GM21360 (cell line): ENCODE measurements at regions not wholly inside any gene's neighbourhood (a gene's known extent, or its start where the extent isn't known, plus 50 kb on each side); places are given as distances from the start of the nearest gene placed in this dataset.

Experiments
- ATAC-seq: cut with Tn5 transposase; IDR thresholded peaks from one replicate; pipeline ENCODE4 v1.9.1; 2021; ENCODE audit warnings: mild to moderate bottlenecking, moderate library complexity; ENCODE audit not compliant: unreplicated experiment

DNA sequence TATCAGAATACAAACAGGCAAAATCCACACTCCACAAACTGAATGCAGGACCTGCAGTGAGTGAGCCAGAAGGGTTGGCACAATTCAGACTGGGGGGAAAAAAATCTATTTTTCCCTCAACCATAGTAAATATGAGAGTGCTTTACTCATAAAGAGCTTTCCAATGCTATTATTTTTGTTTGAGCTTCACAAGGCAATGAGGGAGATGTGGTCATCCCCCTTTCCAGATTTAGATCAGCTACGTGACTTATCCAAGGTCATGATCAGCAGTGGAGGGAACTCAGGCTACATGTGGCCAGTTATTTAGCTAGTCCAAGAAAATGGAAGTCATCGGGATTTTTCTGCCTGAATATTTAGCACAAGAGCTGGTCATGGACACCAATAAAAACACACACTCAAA lies 120.4 kb upstream of the KLF7 start:
- ATAC-seq, result peak; percentile 32

DNA sequence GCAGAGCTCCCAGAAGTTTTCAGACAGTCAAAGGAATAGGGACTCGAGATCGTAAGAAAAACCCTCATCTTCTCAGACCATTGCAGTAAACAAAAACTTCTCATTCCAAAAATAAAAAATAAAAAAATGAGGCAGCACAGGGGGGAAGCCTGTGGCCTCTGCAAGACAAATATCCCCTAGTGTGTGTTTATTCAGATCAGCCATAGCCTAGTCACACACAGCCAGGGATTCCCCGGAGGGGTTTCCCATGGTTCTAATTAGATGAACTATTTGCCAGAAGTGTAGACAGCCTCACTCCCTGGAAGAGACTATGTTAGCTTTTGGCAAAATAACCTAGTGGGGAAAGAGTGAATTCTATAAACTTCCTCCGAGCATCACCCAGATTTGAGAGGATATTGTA lies 122.9 kb upstream of the KLF7 start:
- no peak for ATAC-seq

DNA sequence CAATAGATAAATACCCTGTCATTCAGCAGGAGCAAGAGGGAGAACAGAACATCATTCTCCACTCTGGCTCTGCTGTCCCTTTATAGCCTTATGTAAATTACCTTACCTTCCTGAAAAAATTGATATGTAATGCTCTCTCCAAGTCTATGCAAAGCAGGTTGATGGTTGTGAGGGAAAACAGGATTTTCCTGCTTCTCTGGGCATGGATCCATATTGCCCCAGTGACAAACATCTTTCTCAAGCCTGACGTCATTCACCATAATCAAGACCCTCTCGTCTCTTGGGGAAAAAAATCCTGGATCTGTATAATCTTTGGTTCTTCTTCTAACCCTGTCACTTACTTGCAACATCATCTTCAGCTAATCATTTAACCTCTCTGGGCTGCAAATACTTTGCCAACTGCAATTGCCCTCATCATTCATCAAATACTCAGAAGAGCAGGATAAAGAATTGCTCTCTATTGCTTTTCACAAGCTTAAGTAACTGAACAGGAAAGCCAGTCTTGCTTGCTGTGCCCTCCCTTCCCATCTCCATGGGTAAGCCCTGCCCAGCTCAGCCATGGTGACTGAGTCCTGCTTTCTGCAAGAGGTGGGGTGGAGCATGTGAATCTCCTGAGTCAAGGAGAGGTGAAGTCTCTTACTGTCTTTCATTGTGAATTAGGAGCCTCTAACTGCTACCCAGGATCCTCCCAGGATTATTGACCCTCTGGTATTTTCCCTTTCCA lies 123.7 kb upstream of the KLF7 start:
- no peak for ATAC-seq

DNA sequence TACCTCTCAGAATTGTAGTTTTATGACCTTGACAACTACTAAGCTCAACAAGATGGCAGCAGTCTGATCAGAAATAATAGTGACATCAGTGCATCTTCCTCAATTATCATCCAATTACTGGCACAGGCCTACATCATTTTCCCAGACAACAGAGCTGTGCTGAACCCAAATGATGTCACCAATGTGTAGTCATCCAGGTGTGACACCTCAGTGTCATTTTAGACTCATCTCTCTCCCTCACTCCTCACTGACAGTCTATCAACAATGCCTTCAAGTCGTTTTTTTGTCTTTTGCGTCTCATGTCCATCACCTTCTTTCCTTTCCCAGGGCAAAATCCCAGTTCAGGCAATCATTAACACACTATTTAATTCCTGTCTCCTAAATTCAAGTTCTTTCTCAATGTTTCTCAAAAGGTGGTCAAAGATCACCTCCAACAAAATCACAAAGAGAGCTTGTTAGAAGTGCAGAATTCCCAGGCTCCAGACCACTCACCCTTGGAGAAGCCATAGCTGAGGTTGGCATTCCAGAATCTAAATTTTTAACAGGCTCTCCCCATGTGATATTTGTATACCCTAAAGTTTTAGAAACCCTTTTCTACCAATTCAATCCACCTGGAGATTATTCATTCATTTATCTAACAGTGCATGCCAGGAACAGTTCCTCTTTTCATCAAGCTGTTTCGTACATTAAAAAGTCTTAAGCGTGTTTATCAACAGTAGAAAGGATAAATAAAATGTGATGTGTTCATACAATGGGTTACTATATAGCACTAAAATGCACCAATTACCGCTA lies 125.3 kb upstream of the KLF7 start:
- ATAC-seq, result no peak

DNA sequence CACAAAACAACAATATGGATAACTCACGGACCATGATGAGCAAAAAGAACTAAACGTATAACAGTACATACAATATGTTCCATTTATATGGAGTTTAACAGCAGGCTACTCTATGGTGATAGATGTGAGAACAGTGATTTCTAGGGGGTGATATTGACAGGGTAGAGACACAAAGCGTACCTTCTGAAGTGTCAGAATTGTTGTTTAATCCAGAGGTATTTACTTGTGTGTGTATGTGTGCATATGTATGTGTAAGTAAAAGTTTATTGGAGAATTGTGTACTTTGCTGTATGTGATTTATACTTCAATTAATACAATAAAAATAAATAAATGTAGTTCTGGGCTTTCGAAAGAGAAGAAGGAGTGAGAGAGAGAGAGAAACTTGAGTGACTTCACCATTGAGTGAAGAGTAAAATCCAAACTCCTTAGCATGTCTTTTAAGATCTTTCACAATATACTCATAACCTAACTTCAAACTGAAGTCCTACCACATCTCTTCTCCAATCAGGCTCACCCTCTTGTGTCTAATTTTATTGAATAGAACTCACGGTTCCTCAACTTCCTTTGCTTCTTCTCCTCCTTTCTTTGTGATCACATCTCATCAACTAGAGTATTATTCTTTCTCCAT lies 126.0 kb upstream of the KLF7 start:
- peak; percentile 44 for ATAC-seq

DNA sequence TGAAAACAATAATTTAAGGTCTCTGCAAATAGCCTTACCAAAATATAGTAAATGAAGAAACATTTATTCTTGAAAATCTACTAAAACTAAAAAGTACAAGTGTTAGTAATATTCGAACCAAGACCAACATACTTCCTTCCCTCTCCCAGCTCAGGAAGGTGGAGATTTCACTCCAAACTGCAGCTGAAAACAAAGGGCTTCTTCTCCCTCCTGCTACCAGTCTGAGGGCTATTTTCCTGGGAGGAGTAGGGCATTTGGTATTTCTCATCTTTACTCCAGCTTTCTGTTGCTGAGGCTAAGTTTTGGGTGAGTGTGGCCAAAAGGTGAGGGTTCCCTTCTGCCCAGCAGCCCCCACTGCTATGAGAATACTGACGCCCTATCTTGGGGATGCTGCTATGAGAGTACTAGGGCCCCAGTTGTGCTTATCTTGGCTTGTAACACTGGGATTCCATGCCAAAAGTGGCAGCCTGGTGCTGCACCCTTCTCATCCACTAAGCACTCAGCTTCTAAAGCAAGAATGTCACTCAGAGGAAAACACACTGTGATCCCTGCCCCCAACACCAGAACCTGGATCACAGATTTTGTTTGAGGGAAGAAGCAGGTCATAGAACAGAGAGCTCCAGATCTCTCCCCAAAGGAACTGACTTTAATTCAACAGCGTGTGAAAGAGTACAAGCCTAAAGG lies 130.7 kb upstream of the KLF7 start:
- no peak for ATAC-seq

DNA sequence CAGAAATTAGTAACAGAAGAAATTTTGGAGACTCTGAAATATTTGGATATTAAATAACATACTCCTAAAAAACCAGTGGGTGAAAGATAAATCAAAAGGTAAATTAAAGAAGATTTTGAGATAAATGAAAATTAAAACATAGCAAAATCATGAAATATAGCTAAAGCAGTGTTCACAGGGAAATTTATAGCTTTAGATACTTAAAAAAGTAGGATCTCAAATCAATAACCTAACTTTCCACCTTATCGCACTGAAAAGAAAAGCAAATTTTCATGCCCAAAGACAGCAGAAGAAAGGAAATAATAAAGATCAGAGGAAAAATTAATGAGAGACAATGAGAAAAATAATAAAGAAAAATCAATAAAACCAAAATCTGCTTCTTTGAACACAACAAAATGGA lies 135.1 kb upstream of the KLF7 start:
- ATAC-seq, result no peak

DNA sequence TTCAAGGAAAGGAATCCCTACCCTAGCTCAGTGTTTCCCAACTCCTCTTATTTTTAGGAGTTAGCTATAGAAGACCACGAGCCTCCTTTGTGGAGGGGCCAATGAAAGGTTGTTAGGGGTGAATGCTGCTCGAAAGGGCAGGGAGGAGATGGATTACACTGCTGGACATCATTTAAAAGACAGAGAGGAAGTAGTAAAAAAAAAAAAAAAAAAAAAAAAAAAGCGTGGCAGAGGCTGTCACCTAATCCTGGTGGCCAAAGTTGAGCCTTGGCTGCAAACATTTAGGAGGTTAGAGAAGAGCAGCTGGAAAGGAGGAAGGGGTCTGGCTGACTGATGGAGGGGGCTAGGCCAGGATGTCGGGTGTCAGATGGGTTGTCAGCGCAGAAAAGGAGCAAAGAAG lies 139.0 kb upstream of the KLF7 start:
- ATAC-seq, result no peak

DNA sequence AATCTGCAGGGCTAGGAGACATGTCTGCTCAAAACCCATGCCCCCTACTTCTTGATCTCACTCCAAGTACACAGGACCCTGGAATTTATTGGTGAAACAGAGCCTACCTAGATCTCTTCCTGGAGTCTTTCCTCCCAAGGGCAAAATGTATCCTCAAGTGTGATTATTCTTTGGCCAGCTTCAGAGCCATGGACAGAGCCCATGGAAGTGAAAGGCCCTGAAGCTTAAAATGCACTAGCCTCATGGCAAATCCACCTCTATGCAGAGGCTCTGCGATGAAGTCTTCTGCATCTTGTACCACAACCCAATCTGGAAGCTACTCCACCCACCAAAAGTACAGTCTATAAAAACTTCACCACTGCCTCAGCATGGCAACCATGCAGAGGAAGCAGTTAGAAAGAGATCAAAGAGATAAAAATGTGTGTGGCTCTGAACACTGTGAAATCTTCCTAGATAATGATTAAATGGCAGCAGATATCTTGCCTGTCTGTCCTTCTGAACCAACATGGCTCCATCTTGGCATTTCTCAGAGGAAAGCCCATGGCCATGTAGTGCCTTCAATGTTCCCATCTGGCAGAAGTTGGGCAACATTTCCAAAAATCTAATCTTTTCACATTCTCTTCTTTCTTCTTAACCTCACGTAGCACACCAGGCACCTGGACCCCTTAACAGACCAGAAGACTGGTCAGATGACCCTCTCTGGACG lies 142.9 kb upstream of the KLF7 start:
- ATAC-seq, result no peak

DNA sequence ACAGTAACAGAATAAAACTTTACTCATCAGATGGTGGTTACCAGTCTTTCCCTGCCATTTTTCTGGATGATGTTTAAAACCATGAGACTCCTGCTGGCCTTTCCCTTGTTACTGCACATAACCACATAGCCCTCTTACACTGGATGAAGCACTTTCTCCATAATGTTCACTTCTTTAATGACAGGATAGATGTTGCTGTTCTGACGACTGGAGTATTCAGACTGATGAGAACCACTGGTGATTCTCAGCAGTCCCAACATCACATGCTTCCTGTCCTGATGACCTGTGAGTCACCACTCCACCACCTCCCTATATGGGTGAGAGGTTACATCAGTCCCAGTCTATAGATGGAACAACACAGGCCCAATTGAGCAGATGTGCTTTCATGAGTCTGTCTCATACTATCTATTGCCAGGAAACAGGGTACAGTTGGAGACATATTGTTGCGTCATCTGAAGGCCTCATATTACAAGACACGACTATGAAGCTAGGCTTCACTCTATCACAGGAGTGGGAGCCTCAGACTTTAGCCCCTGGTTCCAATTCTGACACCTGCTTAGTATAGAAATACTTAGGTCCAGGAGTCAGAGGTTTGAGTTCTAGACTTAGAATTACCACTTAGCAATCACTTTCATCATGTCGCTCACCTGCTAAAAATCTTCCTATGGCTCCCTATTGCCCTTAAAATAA lies 145.7 kb upstream of the KLF7 start:
- ATAC-seq, result peak; percentile 82

DNA sequence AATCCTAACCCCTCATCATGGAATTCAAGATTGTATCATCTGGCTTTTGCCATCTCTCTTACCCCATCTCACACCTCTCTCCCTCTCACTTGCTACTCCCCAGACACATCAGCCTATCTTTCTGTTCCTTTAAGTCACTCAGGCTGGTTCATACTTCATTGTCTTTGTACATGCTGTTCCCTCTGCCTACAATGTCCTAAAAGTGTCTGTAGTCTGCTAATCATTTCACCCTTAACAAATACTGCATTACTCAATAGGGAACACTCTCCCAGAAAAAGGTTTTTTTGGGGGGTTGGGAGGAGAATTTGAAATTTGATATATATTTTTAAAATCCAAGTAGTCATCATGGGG lies 146.2 kb upstream of the KLF7 start:
- no peak for ATAC-seq

DNA sequence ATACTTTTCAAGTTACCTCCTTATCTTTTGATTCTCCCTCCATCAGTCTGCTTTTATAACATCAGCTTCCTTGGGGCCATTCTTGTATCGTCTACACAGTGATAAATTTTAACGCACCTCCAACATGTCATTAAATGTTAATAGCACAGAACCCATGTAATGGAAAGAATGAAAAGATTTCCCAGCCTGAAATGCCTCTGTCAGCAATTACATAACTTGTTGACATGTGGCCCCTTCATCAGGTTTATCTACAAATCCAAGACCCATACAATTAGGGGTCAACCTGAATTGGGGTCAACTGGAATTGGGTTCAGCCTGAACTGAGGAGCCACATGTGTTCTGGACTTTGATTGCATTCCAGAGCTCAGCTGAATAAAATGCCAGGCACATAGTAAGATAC lies 148.2 kb upstream of the KLF7 start:
- ATAC-seq, result no peak

DNA sequence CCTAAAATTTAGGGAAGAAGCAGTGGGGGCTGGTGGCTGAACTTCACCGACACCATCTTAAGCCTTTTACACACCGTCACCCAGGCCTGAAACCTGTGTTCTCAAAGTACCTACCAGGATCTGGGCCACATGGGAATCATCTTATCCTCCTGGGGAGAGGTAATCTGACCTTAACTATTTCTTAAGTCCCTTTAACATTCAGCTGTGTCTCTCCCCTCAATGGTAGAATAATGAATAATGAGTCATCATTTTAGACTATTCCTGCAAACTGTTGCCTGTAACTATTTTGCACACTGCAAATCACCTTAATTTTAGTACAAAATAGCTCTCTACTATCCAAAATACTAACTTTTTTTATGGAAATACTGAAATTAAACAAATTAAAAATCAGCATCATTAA lies 149.4 kb upstream of the KLF7 start:
- ATAC-seq, result no peak

DNA sequence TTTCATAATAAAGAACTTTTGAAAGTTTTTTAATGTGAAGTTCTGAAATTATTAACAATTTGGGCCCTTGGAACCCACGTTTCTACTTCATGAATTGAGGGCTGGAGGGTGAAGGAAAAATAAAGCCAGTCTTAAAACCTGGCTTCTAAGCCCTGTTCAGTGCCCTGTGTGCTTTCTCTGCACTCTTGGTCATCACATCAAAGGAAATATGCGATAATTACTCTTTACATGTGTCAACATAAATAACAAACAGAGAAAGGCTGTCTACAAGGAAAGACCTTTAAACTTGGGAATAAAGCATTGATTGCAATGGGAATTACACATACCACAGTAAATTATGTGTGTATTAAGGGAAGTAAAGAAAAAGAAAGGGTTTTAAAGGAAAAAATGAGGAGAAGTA lies 150.7 kb upstream of the KLF7 start:
- ATAC-seq, result no peak

DNA sequence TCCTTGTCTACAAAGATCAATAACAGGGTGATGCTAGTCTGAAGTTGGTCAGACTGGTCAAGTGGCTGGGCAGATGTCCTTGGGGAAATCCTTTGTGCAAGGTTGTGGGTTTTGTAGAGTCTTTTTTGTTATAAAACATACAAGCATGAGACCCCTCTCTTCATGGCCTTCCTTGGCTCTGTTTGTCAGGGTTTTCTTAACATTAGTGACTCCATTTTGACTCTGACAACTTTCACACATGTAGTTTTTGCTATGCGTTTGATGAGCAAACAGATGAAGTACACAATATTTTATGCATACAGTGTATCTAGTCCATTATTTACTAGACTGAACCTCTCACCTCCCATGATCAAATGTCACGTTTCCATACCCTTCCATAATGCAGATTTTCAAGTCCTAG lies 151.2 kb upstream of the KLF7 start:
- no peak for ATAC-seq

DNA sequence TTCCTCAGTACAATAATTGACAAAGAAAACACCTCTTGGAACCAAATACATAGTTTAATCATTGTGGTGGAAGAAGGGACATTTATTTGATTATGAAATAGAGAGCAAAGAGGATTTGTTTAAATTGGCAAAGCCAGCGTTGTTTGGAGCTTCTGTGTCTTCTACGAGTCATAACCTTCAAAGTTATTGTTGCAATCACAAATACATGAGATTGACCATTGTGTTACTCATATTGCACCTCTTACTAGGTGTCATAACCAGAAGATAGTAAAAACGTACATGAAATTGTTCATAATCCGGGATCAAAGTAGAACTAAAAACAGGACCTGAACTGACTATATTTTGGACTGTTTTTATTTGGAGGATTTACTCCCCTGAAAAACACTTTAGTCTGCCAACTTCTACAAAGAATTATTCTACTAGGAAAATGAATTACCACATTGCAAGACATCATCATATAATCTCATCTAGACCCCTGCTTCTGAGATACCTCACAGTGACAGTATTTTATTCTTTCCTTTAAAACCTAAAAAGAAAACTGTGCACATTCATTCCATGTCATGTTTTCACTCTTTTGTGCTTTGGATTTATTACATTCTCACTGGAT lies 151.7 kb upstream of the KLF7 start:
- ATAC-seq, result no peak

DNA sequence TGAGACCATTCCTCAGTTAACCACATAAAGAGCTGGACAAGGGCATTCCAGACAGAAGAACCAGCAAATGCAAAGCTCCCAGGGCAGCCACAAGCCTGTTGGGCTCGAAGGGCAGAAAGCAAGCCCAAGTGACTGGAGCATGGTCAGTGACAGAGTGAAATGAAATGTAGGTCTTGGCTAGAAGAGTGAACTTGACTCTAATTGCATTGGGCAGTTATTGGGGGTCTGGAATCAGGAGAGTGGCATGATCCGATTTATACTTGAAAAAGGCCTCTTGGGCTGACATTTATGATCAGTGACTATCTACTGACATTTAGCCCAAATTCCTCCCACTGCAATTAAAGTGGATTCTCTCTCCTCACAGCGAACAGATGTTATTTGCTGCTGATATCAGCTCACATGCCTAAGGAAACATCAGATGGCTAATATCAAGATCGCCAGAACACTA lies 152.5 kb upstream of the KLF7 start:
- ATAC-seq, result no peak

DNA sequence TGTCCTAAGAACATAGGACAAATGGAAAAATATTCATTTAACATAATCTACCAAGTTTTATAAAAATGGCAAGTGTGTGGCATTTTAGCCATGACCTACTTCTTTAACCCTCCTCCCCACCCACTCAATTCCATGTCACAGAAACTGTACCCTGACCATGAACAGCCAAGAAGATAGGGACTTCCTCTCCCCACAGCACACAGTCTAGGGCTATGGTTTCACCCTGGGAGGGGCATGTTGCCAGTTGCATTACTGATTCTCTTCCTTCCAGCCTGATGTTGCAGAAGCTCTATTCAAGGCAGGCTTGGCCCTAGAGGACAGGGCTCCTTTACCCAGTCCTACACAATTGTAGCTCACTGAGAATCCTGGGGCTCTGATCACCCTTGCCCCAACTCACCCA lies 153.6 kb upstream of the KLF7 start:
- no peak for ATAC-seq

DNA sequence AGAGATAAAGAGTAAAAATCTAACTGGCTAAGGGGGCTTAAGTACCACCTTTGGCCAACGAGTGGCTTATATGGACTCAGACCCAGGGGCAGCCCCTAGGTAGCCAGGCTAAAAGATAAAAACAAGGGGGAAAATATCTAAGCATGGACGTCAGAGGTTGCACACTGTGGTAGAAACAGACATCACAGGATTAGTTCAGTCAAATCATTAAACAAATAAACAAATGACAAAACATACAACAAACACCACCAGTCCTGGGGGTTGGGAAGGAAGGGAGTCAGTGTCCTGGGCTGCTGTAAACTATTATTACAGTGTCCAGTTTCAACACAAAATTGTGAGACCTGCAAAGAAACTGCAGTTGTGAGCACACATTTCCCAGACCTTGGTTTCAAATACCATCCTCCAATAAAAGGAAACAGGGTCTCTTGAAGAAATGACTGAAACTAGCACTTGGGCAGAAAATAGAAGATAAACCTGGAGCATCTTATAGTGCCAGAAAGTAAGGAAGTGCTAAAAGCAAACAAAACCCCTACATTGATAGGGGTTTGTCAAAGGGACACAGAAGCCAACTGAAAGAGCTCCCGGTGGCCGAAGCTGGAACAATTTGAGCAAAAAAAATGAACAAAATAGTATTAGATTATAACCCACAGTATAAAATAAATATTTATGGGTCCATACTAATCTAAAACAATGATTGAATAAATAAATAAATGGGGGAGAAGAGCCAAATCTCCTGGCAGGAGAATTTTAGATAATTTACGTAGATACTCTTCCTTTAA lies 154.8 kb upstream of the KLF7 start:
- ATAC-seq, result no peak
